ENCODE measurements at regions not wholly inside any gene's neighbourhood (a gene's known extent, or its start where the extent isn't known, plus 50 kb on each side); places are given as distances from the start of the nearest gene placed in this dataset.

DNA sequence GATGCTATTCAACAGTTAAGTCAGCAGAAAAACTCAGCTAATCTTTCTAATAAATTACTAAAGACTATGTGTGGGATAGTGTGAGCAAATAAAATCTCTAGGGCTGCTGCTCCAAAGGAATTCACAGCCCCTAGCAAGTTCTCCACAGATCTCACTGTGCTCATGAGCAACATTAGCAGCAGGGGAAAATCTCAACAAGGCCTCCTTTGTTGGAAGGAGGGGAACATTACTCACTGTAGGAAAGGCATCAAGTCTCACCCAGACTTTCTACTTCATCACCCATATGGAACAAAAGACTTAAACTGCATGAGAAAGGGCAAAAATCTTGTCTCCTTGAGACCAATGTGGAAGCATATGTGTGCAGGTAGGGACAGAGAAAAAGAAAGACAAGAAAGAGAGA lies 726.4 kb upstream of the SLC35B3 start:
- no peak for DNase-seq (ENCODE audit: low spot score)
- H3K4me1 ChIP-seq (ENCODE audit: insufficient read depth, low read length) = no peaks in the 10 kb centered on the region
- H3K27me3 ChIP-seq (ENCODE audit: control insufficient read depth in 1 of 2, insufficient read depth in 2 of 2, low read length in 2 of 2) = no peaks in the 10 kb centered on the region
- intact Hi-C loops (cut with micrococcal nuclease; ENCODE audit: unreplicated experiment) = no loop called here
- BruUV-seq (replicated peaks) = no TSS peak
- CTCF ChIA-PET (ENCODE audit: low intra/inter-chr PET ratio, low total read pairs) = no interaction called here
- no peak overlapping the region for H3K4me2 ChIP-seq (ENCODE audit: low read depth, low read length)
- no peak overlapping the region for H2AFZ ChIP-seq (ENCODE audit: low read length)
- in situ Hi-C loops (cut with HindIII; ENCODE audit: extremely low pct_ligation_motif_present, low pct_unique_long_range_greater_than_20kb) = no loop called here
- H3K9ac ChIP-seq (ENCODE audit: insufficient read depth, low read depth, low read length) = no peak overlapping the region
- no peaks in the 10 kb centered on the region for H3K36me3 ChIP-seq (replicated peaks in 1 of 2; ENCODE audit: control insufficient read depth in 1 of 2, insufficient read depth in 2 of 2, low read length in 2 of 2)
- H3K79me2 ChIP-seq (ENCODE audit: insufficient read depth, low read length) = no peaks in the 10 kb centered on the region
- TF ChIP-seq ZNF574 (CRISPR knock-in tag; IDR thresholded peaks at IDR 0.05) (no peak), ZNF576 (CRISPR knock-in tag; IDR thresholded peaks at IDR 0.05) (no peak)
- POLR2A ChIA-PET = no interaction called here
- H3K9me3 ChIP-seq (ENCODE audit: low read length) = peaks cover 74% of the 10 kb centered on the region
- H3K27ac ChIP-seq (ENCODE audit: extremely low read length, insufficient read depth, low read length) = no peak overlapping the region
- no peak overlapping the region for H3K4me3 ChIP-seq (replicated peaks in 1 of 3; ENCODE audit: insufficient read depth in 1 of 3, low read depth in 2 of 3, low read length in 3 of 3)
- FAIRE-seq = no peak
- ATAC-seq = no peak
- H4K20me1 ChIP-seq (ENCODE audit: insufficient read depth, low read length) = no peaks in the 10 kb centered on the region

- FAIRE-seq (no peak), DNase-seq (ENCODE audit: low spot score) (no peak), ATAC-seq (no peak)
- in situ Hi-C loops (cut with HindIII; ENCODE audit: extremely low pct_ligation_motif_present, low pct_unique_long_range_greater_than_20kb) (no loop called here), intact Hi-C loops (cut with micrococcal nuclease; ENCODE audit: unreplicated experiment) (no loop called here)
- POLR2A ChIA-PET = no interaction called here
- no peaks in the 10 kb centered on the region for H3K36me3 ChIP-seq (replicated peaks in 1 of 2; ENCODE audit: control insufficient read depth in 1 of 2, insufficient read depth in 2 of 2, low read length in 2 of 2)
- CTCF ChIA-PET (ENCODE audit: low intra/inter-chr PET ratio, low total read pairs) = no interaction called here
- H4K20me1 ChIP-seq (ENCODE audit: insufficient read depth, low read length) = no peaks in the 10 kb centered on the region
- H3K9ac ChIP-seq (ENCODE audit: insufficient read depth, low read depth, low read length) = no peak overlapping the region
- no peaks in the 10 kb centered on the region for H3K4me1 ChIP-seq (ENCODE audit: insufficient read depth, low read length)
- no peak overlapping the region for H3K4me2 ChIP-seq (ENCODE audit: low read depth, low read length)
- no peaks in the 10 kb centered on the region for H3K27me3 ChIP-seq (ENCODE audit: control insufficient read depth in 1 of 2, insufficient read depth in 2 of 2, low read length in 2 of 2)
- WGBS (ENCODE audit: low lambda C conversion rate) = 3% methylated on average over 3 of the region's 3 CpGs
- H3K27ac ChIP-seq (ENCODE audit: extremely low read length, insufficient read depth, low read length) = no peak overlapping the region
- peaks cover 62% of the 10 kb centered on the region for H3K9me3 ChIP-seq (ENCODE audit: low read length)
- BruUV-seq (replicated peaks) = no TSS peak
- H3K4me3 ChIP-seq (replicated peaks in 1 of 3; ENCODE audit: insufficient read depth in 1 of 3, low read depth in 2 of 3, low read length in 3 of 3) = no peak overlapping the region
- no peaks in the 10 kb centered on the region for H3K79me2 ChIP-seq (ENCODE audit: insufficient read depth, low read length)
- H2AFZ ChIP-seq (ENCODE audit: low read length) = no peak overlapping the region
- TF ChIP-seq MIER2 (CRISPR knock-in tag; IDR thresholded peaks at IDR 0.05) (no peak), FOXO1 (CRISPR knock-in tag; IDR thresholded peaks at IDR 0.05) (no peak), ZMYM2 (CRISPR knock-in tag; IDR thresholded peaks at IDR 0.05) (no peak), ZNF549 (CRISPR knock-in tag; IDR thresholded peaks at IDR 0.05) (no peak), PLRG1 (conservative IDR thresholded peaks at IDR 0.05) (no peak), FIP1L1 (IDR thresholded peaks at IDR 0.05; ENCODE audit: borderline replicate concordance, insufficient read depth, low read depth, low read length) (no peak), MED13 (CRISPR knock-in tag; IDR thresholded peaks at IDR 0.05) (no peak), ZNF616 (CRISPR knock-in tag; IDR thresholded peaks at IDR 0.05; ENCODE audit: low read depth) (no peak)
- TF ChIP-seq, protein P1, sequence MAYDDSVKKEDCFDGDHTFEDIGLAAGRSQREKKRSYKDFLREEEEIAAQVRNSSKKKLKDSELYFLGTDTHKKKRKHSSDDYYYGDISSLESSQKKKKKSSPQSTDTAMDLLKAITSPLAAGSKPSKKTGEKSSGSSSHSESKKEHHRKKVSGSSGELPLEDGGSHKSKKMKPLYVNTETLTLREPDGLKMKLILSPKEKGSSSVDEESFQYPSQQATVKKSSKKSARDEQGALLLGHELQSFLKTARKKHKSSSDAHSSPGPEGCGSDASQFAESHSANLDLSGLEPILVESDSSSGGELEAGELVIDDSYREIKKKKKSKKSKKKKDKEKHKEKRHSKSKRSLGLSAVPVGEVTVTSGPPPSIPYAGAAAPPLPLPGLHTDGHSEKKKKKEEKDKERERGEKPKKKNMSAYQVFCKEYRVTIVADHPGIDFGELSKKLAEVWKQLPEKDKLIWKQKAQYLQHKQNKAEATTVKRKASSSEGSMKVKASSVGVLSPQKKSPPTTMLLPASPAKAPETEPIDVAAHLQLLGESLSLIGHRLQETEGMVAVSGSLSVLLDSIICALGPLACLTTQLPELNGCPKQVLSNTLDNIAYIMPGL (CRISPR knock-in tag; IDR thresholded peaks at IDR 0.05; ENCODE audit: borderline replicate concordance in 1 of 2, low read depth in 1 of 2) = no peak
- TF ChIP-seq, protein P2, sequence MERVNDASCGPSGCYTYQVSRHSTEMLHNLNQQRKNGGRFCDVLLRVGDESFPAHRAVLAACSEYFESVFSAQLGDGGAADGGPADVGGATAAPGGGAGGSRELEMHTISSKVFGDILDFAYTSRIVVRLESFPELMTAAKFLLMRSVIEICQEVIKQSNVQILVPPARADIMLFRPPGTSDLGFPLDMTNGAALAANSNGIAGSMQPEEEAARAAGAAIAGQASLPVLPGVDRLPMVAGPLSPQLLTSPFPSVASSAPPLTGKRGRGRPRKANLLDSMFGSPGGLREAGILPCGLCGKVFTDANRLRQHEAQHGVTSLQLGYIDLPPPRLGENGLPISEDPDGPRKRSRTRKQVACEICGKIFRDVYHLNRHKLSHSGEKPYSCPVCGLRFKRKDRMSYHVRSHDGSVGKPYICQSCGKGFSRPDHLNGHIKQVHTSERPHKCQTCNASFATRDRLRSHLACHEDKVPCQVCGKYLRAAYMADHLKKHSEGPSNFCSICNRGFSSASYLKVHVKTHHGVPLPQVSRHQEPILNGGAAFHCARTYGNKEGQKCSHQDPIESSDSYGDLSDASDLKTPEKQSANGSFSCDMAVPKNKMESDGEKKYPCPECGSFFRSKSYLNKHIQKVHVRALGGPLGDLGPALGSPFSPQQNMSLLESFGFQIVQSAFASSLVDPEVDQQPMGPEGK (CRISPR knock-in tag; IDR thresholded peaks at IDR 0.05) = no peak
Observed at GRCh38 chr6:9159051-9159450, 723.7 kb upstream of the SLC35B3 start.

All from HepG2 (cell line).